Loucy (cell line): ENCODE measurements at regions not wholly inside any gene's neighbourhood (a gene's known extent, or its start where the extent isn't known, plus 50 kb on each side); places are given as distances from the start of the nearest gene placed in this dataset.

Experiments
- H2AFZ ChIP-seq: fragments of 200-600 bp; sonication (generic); 2 replicates; pipeline ENCODE4 v1.6.0; 2016; ENCODE audit warnings: antibody characterized with exemption, mild to moderate bottlenecking, low read length, moderate library complexity
- H3F3A ChIP-seq: fragments of 200-600 bp; 2 replicates; pipeline ENCODE4 v1.6.0; 2016; ENCODE audit warnings: antibody characterized with exemption, low read depth, mild to moderate bottlenecking
- H3K27me3 ChIP-seq: fragments of 200-600 bp; sonication (generic); 2 replicates; pipeline ENCODE4 v1.6.1; 2014; ENCODE audit warnings: low read length, mild to moderate bottlenecking; ENCODE audit not compliant: insufficient read depth, poor library complexity, severe bottlenecking
- H3K36me3 ChIP-seq: fragments of 200-600 bp; sonication (generic); 2 replicates; pipeline ENCODE4 v1.6.1; 2016; ENCODE audit warnings: low read length; ENCODE audit not compliant: insufficient read depth
- H3K4me1 ChIP-seq: fragments of 200-600 bp; sonication (generic); 2 replicates; pipeline ENCODE4 v1.5.1; 2014; ENCODE audit warnings: low read length, mild to moderate bottlenecking; ENCODE audit not compliant: insufficient read depth, poor library complexity, severe bottlenecking
- H3K4me2 ChIP-seq: fragments of 200-600 bp; sonication (generic); 2 replicates; pipeline ENCODE4 v1.6.0; 2014; ENCODE audit warnings: antibody characterized with exemption, low read length, low read depth, mild to moderate bottlenecking; ENCODE audit not compliant: poor library complexity, severe bottlenecking
- H3K4me3 ChIP-seq: fragments of 200-600 bp; sonication (generic); 2 replicates; pipeline ENCODE4 v1.5.1; 2014; ENCODE audit warnings: low read length, mild to moderate bottlenecking, mixed read lengths; ENCODE audit not compliant: poor library complexity, severe bottlenecking
- H3K79me2 ChIP-seq: fragments of 200-600 bp; sonication (generic); 2 replicates; pipeline ENCODE4 v1.6.1; 2014; ENCODE audit warnings: low read length; ENCODE audit not compliant: insufficient read depth
- H3K9ac ChIP-seq: fragments of 200-600 bp; sonication (generic); 2 replicates; pipeline ENCODE4 v1.6.0; 2014; ENCODE audit warnings: mild to moderate bottlenecking, low read depth, low read length, moderate library complexity; ENCODE audit not compliant: poor library complexity, severe bottlenecking
- H3K9me2 ChIP-seq: fragments of 200-600 bp; sonication (generic); replicated peaks from 2 replicates; pipeline ENCODE4 v1.6.1; 2016; ENCODE audit warnings: low read depth, low read length, mixed read lengths
- H3K9me3 ChIP-seq: fragments of 200-600 bp; sonication (generic); 2 replicates; pipeline ENCODE4 v1.6.1; 2014; ENCODE audit warnings: mild to moderate bottlenecking, antibody characterized with exemption, low read length, low read depth; ENCODE audit not compliant: insufficient read depth
- H4K20me1 ChIP-seq: fragments of 200-600 bp; sonication (generic); 2 replicates; pipeline ENCODE4 v1.6.0; 2014; ENCODE audit warnings: antibody characterized with exemption, low read length, mild to moderate bottlenecking; ENCODE audit not compliant: insufficient read depth, poor library complexity, severe bottlenecking
- CTCF ChIP-seq: fragments of 200-600 bp; sonication (generic); conservative IDR thresholded peaks from 2 replicates; pipeline ENCODE4 v1.5.1; 2014; ENCODE audit warnings: mild to moderate bottlenecking, antibody characterized with exemption, low read length
- EZH2phosphoT487 ChIP-seq: fragments of 200-600 bp; IDR thresholded peaks from 2 replicates; pipeline ENCODE4 v1.6.1; 2018; ENCODE audit warnings: antibody characterized with exemption, mild to moderate bottlenecking, moderate library complexity, borderline replicate concordance

DNA sequence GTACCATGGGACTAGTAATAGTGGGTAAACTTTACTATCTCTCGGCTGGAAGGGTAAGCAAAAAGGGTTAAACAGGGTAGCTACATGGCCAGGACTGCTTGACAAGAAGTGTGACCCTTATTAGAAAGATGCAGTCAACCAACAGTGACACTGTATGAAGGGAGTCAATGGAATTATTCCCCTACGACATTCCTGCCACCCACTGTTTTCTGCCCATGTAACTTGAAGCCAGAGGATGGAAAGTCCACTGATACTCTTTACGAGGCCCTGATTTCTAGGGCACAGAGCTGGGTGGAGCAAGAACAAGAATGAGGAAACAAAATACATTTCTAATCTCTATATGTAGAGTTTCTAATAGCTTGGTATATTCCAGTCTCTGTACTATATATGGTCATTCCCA lies 1102.5 kb downstream of the CDH11 start:
- Histone ChIP-seq H3K79me2 (no peaks in the 10 kb centered on the region), H3K9me3 (no peaks in the 10 kb centered on the region), H3K4me3 (no peak overlapping the region), H4K20me1 (no peaks in the 10 kb centered on the region), H3K36me3 (no peaks in the 10 kb centered on the region), H3K27me3 (no peaks in the 10 kb centered on the region), H3F3A (no peaks in the 10 kb centered on the region), H3K4me1 (no peaks in the 10 kb centered on the region), H2AFZ (no peak overlapping the region), H3K9ac (no peak overlapping the region), H3K9me2 (no peaks in the 10 kb centered on the region), H3K4me2 (no peak overlapping the region)
- TF ChIP-seq EZH2phosphoT487: no peak
- TF ChIP-seq CTCF: no peak

- Histone ChIP-seq H3K4me3 (no peak overlapping the region), H2AFZ (no peak overlapping the region), H3K36me3 (no peaks in the 10 kb centered on the region), H3K9me3 (no peaks in the 10 kb centered on the region), H3K79me2 (no peaks in the 10 kb centered on the region), H3K4me1 (no peaks in the 10 kb centered on the region), H3K27me3 (no peaks in the 10 kb centered on the region), H3K4me2 (no peak overlapping the region), H3K9me2 (no peaks in the 10 kb centered on the region), H4K20me1 (no peaks in the 10 kb centered on the region), H3K9ac (no peak overlapping the region), H3F3A (no peaks in the 10 kb centered on the region)
- TF ChIP-seq CTCF: no peak
- TF ChIP-seq EZH2phosphoT487: no peak
These were observed 1104.1 kb downstream of the CDH11 start for GRCh38 chr16:64017796-64018195.

GRCh38 chr16:64013856-64014255 lies 1108.0 kb downstream of the CDH11 start:
- no peaks in the 10 kb centered on the region for H3K9me2 ChIP-seq
- no peaks in the 10 kb centered on the region for H3K9me3 ChIP-seq
- no peaks in the 10 kb centered on the region for H4K20me1 ChIP-seq
- H3K4me2 ChIP-seq: no peak overlapping the region
- no peaks in the 10 kb centered on the region for H3K27me3 ChIP-seq
- no peak overlapping the region for H2AFZ ChIP-seq
- H3K36me3 ChIP-seq: no peaks in the 10 kb centered on the region
- H3K4me3 ChIP-seq: no peak overlapping the region
- no peak overlapping the region for H3K9ac ChIP-seq
- H3K4me1 ChIP-seq: no peaks in the 10 kb centered on the region
- H3K79me2 ChIP-seq: no peaks in the 10 kb centered on the region
- no peaks in the 10 kb centered on the region for H3F3A ChIP-seq
- TF ChIP-seq CTCF (no peak), EZH2phosphoT487 (no peak)
